ENCODE measurements at regions not wholly inside any gene's neighbourhood (a gene's known extent, or its start where the extent isn't known, plus 50 kb on each side); places are given as distances from the start of the nearest gene placed in this dataset.
"Not testable (repeated sequence)": the region's sequence is repeated elsewhere in the genome, so short reads cannot be mapped to it uniquely, and the experiment has no call there.

DNA sequence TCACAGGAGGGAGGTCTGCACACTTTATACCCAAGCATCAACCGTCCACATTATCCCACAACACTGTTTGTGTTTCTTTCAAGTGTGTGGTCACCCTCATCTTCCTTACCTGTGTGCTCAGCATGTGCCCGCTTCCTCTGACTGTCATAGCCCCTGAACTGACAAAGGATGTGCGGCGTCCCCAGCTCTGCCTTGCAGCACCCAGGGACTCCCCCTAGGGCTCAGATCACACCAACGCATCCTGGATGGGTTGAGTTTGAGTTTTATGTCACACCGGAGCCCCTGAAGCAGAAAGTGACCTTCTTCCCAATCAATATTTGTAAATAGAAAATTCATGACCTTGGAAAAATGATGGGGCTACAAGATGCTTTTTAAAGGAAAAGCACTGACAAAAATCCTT lies 770.7 kb upstream of the TMEM132C start:
- Histone ChIP-seq H4K20me1 (ENCODE audit: insufficient read depth, low read depth, low read length) (no peaks in the 10 kb centered on the region), H3K4me1 (ENCODE audit: low read length) (no peaks in the 10 kb centered on the region), H3K36me3 (ENCODE audit: insufficient read depth, low read length) (no peaks in the 10 kb centered on the region)

DNA sequence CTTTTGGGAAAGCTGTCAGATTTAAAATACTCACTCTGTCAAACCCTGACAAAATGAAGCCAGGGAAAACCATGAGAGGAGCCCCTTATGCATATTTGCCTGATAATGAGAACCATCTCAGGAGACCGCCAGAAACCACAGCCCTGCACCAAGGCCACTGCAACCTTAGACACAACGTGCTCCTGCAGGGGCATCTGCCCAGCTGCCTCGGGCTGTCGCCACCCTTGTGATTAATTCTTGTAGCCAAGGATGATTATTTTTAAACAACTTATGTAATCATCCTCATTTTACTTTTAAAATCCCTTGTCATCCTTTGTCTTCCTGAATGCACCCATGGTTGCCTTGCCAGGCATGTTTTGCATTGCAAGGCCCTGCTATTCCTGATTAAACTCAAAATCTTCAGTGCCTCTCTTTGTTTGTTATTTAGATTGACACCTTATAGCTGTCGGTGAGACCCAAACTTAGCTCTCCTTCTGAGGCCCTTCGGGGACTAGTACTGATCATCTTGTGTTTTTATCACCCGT lies 766.4 kb upstream of the TMEM132C start:
- no peak overlapping the region for H2AFZ ChIP-seq (ENCODE audit: low read length)
- H3K9me2 ChIP-seq (replicated peaks; ENCODE audit: insufficient read depth, low read length) = no peaks in the 10 kb centered on the region
- no peak for DNase-seq
- no peak overlapping the region for H3K27ac ChIP-seq (ENCODE audit: low read length)
- H3K79me2 ChIP-seq (ENCODE audit: low read length) = no peaks in the 10 kb centered on the region
- H3K4me1 ChIP-seq (ENCODE audit: low read length) = no peaks in the 10 kb centered on the region
- no peaks in the 10 kb centered on the region for H3K36me3 ChIP-seq (ENCODE audit: insufficient read depth, low read length)
- H3K27me3 ChIP-seq (ENCODE audit: low read length) = no peaks in the 10 kb centered on the region
- H3K4me2 ChIP-seq (ENCODE audit: low read depth, low read length, poor library complexity, severe bottlenecking) = no peak overlapping the region
- no peak overlapping the region for H3K9ac ChIP-seq (ENCODE audit: low read length)
- no peaks in the 10 kb centered on the region for H4K20me1 ChIP-seq (ENCODE audit: insufficient read depth, low read depth, low read length)
- H3K4me3 ChIP-seq (ENCODE audit: low read length) = no peak overlapping the region
- H3K9me3 ChIP-seq (ENCODE audit: low read length) = no peaks in the 10 kb centered on the region

More for the DNA sequence above, 770.7 kb upstream of the TMEM132C start:
- Histone ChIP-seq H3K4me2 (ENCODE audit: low read depth, low read length, poor library complexity, severe bottlenecking) (no peak overlapping the region), H3K9me3 (ENCODE audit: low read length) (no peaks in the 10 kb centered on the region), H3K9ac (ENCODE audit: low read length) (no peak overlapping the region), H3K9me2 (replicated peaks; ENCODE audit: insufficient read depth, low read length) (no peaks in the 10 kb centered on the region), H3K79me2 (ENCODE audit: low read length) (no peaks in the 10 kb centered on the region), H3K27me3 (ENCODE audit: low read length) (no peaks in the 10 kb centered on the region), H2AFZ (ENCODE audit: low read length) (no peak overlapping the region), H3K4me3 (ENCODE audit: low read length) (no peak overlapping the region), H3K27ac (ENCODE audit: low read length) (no peak overlapping the region)
- no peak for DNase-seq

DNA sequence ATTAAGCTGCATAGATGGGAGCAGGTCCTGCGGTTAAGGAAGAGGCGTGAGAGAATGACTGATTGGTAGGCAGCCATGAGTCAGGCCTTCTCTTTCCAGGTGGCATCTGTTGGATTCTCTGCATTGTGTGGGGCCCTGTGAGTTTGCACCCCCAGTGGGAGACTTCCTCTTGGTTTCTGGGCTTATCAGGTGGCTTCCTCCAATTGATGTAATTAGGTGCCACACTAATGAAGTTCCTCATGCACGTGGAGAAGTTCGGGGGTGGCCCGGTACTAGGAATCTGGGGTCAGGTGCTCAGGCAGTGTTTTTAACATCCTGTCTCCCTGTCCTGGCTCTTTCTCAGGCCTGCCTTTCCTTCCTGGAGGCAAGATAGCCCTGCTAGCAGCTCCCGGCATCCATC lies 765.1 kb upstream of the TMEM132C start:
- no peaks in the 10 kb centered on the region for H3K4me1 ChIP-seq (ENCODE audit: low read length)
- no peaks in the 10 kb centered on the region for H4K20me1 ChIP-seq (ENCODE audit: insufficient read depth, low read depth, low read length)
- no peak overlapping the region for H2AFZ ChIP-seq (ENCODE audit: low read length)
- no peak overlapping the region for H3K9ac ChIP-seq (ENCODE audit: low read length)
- H3K4me3 ChIP-seq (ENCODE audit: low read length) = no peak overlapping the region
- H3K27ac ChIP-seq (ENCODE audit: low read length) = no peak overlapping the region
- H3K4me2 ChIP-seq (ENCODE audit: low read depth, low read length, poor library complexity, severe bottlenecking) = no peak overlapping the region
- H3K36me3 ChIP-seq (ENCODE audit: insufficient read depth, low read length) = no peaks in the 10 kb centered on the region
- no peaks in the 10 kb centered on the region for H3K27me3 ChIP-seq (ENCODE audit: low read length)
- DNase-seq = no peak
- no peaks in the 10 kb centered on the region for H3K9me3 ChIP-seq (ENCODE audit: low read length)
- H3K9me2 ChIP-seq (replicated peaks; ENCODE audit: insufficient read depth, low read length) = no peaks in the 10 kb centered on the region
- no peaks in the 10 kb centered on the region for H3K79me2 ChIP-seq (ENCODE audit: low read length)

DNA sequence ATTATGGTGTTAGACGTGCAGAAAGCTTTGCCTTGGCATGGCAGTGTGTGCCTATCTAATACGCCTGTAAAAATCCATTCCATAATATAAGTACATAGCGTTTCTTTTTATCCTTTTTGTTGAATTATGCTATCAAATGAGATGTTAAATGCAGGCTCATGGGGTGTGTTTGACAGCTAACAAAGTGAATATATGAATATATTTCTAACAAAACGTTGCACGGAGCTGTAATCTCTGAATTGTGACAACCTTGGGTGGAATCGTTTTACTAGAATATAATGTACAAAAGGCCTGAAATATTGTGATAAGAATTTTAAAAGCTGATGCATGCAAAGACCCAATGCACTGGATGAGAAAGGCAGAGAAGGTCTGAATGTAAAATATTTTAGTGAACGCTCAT lies 763.7 kb upstream of the TMEM132C start:
- Histone ChIP-seq H3K27me3 (ENCODE audit: low read length) (no peaks in the 10 kb centered on the region), H3K36me3 (ENCODE audit: insufficient read depth, low read length) (no peaks in the 10 kb centered on the region)

DNA sequence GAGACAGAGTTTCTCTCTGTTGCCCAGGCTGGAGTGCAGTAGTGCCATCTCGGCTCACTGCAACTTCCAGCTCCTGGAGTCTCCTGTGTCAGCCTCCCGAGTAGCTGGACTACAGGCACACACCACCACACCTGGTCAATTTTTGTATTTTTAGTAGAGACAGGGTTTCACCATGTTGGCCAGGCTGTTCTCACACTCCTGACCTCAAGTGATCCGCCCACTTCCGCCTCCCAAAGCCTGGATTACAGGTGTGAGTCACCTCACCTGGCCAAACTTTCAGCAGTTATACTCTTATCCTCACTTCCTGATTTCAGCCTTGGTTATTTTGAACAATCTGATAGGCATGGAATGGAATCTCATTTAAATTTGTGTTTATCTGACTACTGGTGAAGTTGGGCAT lies 763.0 kb upstream of the TMEM132C start:
- not testable (repeated sequence) for H3K4me1 ChIP-seq (ENCODE audit: low read length); H3K27ac ChIP-seq (ENCODE audit: low read length); H3K27me3 ChIP-seq (ENCODE audit: low read length); H3K79me2 ChIP-seq (ENCODE audit: low read length); H3K4me3 ChIP-seq (ENCODE audit: low read length); H4K20me1 ChIP-seq (ENCODE audit: insufficient read depth, low read depth, low read length); H2AFZ ChIP-seq (ENCODE audit: low read length); H3K9me2 ChIP-seq (replicated peaks; ENCODE audit: insufficient read depth, low read length); H3K9ac ChIP-seq (ENCODE audit: low read length); H3K4me2 ChIP-seq (ENCODE audit: low read depth, low read length, poor library complexity, severe bottlenecking); H3K36me3 ChIP-seq (ENCODE audit: insufficient read depth, low read length); H3K9me3 ChIP-seq (ENCODE audit: low read length); DNase-seq

More for the DNA sequence above, 763.7 kb upstream of the TMEM132C start:
- H4K20me1 ChIP-seq (ENCODE audit: insufficient read depth, low read depth, low read length) = no peaks in the 10 kb centered on the region
- no peak overlapping the region for H3K9ac ChIP-seq (ENCODE audit: low read length)
- H3K9me3 ChIP-seq (ENCODE audit: low read length) = no peaks in the 10 kb centered on the region
- no peak overlapping the region for H3K27ac ChIP-seq (ENCODE audit: low read length)
- no peaks in the 10 kb centered on the region for H3K9me2 ChIP-seq (replicated peaks; ENCODE audit: insufficient read depth, low read length)
- no peak overlapping the region for H3K4me2 ChIP-seq (ENCODE audit: low read depth, low read length, poor library complexity, severe bottlenecking)
- no peaks in the 10 kb centered on the region for H3K4me1 ChIP-seq (ENCODE audit: low read length)
- no peak for DNase-seq
- no peak overlapping the region for H2AFZ ChIP-seq (ENCODE audit: low read length)
- no peaks in the 10 kb centered on the region for H3K79me2 ChIP-seq (ENCODE audit: low read length)
- H3K4me3 ChIP-seq (ENCODE audit: low read length) = no peak overlapping the region

DNA sequence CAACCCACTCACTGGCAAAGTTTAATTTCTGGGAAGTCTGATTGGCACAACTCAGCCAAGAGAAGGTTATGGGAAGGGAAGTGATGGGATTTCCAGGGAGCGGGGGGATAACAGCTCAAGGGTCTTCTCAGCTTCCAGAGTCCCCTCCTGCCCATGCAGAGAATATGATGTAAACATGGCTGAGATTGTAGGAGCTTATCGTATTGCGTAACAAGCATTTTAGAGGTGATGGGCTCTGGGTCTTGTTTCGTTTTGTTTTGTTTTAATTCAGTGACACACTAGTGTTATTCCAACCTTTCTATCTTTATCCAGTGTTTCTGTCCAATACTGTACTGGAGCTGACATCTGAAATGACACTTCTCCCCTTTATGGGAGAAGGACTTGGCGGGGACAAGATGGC lies 762.1 kb upstream of the TMEM132C start:
- no peak overlapping the region for H3K9ac ChIP-seq (ENCODE audit: low read length)
- no peaks in the 10 kb centered on the region for H3K9me2 ChIP-seq (replicated peaks; ENCODE audit: insufficient read depth, low read length)
- H3K4me1 ChIP-seq (ENCODE audit: low read length) = no peaks in the 10 kb centered on the region

DNA sequence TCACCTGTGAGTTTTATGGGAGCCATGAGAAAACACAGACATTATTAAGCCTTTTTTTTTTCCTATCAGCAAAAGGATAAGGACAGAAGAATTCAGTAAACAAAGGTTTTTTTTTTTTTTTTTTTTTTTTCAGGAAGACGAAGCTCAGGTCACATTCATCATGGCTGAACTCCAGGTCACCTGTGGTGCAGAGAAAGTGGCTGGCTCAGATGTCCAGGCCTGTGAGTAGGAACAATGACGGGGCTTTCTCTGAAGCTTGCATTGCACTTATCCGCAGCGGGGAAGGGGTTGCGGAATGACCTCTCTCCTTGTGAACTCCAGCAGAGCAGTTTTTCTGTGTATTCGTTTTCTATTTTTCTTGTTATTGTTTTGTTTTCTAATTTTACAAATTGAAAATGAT lies 759.6 kb upstream of the TMEM132C start:
- H3K27ac ChIP-seq (ENCODE audit: low read length) = no peak overlapping the region
- no peaks in the 10 kb centered on the region for H3K79me2 ChIP-seq (ENCODE audit: low read length)
- H3K4me3 ChIP-seq (ENCODE audit: low read length) = no peak overlapping the region
- H4K20me1 ChIP-seq (ENCODE audit: insufficient read depth, low read depth, low read length) = no peaks in the 10 kb centered on the region
- H3K9me3 ChIP-seq (ENCODE audit: low read length) = no peaks in the 10 kb centered on the region
- no peaks in the 10 kb centered on the region for H3K27me3 ChIP-seq (ENCODE audit: low read length)
- no peaks in the 10 kb centered on the region for H3K4me1 ChIP-seq (ENCODE audit: low read length)
- H3K36me3 ChIP-seq (ENCODE audit: insufficient read depth, low read length) = no peaks in the 10 kb centered on the region
- H2AFZ ChIP-seq (ENCODE audit: low read length) = no peak overlapping the region
- peak; percentile 14 for DNase-seq
- H3K4me2 ChIP-seq (ENCODE audit: low read depth, low read length, poor library complexity, severe bottlenecking) = no peak overlapping the region
- no peak overlapping the region for H3K9ac ChIP-seq (ENCODE audit: low read length)
- no peaks in the 10 kb centered on the region for H3K9me2 ChIP-seq (replicated peaks; ENCODE audit: insufficient read depth, low read length)

More for the DNA sequence above, 762.1 kb upstream of the TMEM132C start:
- no peaks in the 10 kb centered on the region for H3K9me3 ChIP-seq (ENCODE audit: low read length)
- no peak overlapping the region for H2AFZ ChIP-seq (ENCODE audit: low read length)
- H3K27me3 ChIP-seq (ENCODE audit: low read length) = no peaks in the 10 kb centered on the region
- H3K79me2 ChIP-seq (ENCODE audit: low read length) = no peaks in the 10 kb centered on the region
- H3K4me3 ChIP-seq (ENCODE audit: low read length) = no peak overlapping the region
- DNase-seq = no peak
- no peaks in the 10 kb centered on the region for H3K36me3 ChIP-seq (ENCODE audit: insufficient read depth, low read length)
- no peak overlapping the region for H3K4me2 ChIP-seq (ENCODE audit: low read depth, low read length, poor library complexity, severe bottlenecking)
- H3K27ac ChIP-seq (ENCODE audit: low read length) = no peak overlapping the region
- no peaks in the 10 kb centered on the region for H4K20me1 ChIP-seq (ENCODE audit: insufficient read depth, low read depth, low read length)

DNA sequence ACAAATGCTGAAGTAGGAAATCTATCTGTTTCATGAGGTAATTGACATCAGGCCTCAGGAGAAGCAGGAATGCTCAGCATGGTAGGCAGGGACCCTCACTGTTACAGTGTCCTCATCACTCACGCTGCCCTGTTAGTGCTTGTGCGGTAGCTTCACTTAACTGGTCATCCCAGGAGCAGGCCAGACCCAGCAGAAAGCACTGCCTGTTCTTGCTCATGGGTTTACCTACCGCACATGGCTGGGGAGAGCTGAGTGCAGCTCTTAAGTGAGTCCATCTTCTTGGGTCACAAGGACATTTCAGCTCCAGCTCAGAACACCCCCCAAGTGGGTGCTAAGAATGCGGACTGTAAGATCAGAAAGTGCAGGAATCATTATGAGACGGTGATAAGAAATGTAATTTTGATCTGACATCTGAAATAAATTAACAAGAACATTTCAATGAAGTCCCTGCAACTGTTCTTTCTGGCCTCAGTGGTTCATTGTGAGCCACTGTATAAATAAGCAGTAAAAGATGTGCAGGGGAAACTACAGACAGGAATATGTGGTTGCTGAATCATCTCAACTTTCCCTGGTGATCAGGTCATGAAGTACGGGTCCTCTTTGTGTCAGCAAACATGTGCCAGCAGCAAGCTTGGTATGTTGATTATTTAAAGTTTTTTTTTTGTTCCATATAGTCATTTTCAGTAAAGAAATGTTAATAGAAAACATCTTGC lies 757.7 kb upstream of the TMEM132C start:
- Histone ChIP-seq H3K9me2 (replicated peaks; ENCODE audit: insufficient read depth, low read length) (no peaks in the 10 kb centered on the region), H3K27ac (ENCODE audit: low read length) (no peak overlapping the region), H3K4me3 (ENCODE audit: low read length) (no peak overlapping the region), H3K4me1 (ENCODE audit: low read length) (no peaks in the 10 kb centered on the region), H3K27me3 (ENCODE audit: low read length) (no peaks in the 10 kb centered on the region), H4K20me1 (ENCODE audit: insufficient read depth, low read depth, low read length) (no peaks in the 10 kb centered on the region), H3K79me2 (ENCODE audit: low read length) (no peaks in the 10 kb centered on the region), H3K9me3 (ENCODE audit: low read length) (no peaks in the 10 kb centered on the region), H3K36me3 (ENCODE audit: insufficient read depth, low read length) (no peaks in the 10 kb centered on the region), H3K9ac (ENCODE audit: low read length) (no peak overlapping the region), H3K4me2 (ENCODE audit: low read depth, low read length, poor library complexity, severe bottlenecking) (no peak overlapping the region), H2AFZ (ENCODE audit: low read length) (no peak overlapping the region)
- DNase-seq = no peak
